ENCODE measurements at regions not wholly inside any gene's neighbourhood (a gene's known extent, or its start where the extent isn't known, plus 50 kb on each side); places are given as distances from the start of the nearest gene placed in this dataset.
"Not testable (repeated sequence)": the region's sequence is repeated elsewhere in the genome, so short reads cannot be mapped to it uniquely, and the experiment has no call there.

DNA sequence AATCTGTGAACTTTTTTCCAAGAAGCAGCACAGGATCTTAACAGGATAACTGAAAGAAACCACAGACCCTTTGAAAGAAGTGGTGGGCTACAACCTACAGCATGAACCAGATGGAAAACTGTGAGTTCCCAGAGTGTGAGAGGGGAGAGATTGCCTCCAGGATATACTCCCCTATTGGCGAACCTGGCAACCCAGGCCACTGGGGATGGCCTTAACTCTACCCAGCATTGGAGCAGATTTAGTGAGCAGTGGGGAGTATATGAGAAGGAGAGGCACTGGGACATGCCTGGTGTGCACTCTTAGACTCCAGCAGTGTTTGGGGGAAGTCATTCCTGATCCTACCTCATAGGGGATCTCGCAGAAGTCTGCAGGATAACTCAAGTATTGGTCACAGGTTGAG lies 201.0 kb upstream of the TP63 start:
- Histone ChIP-seq H4K20me1 (replicated peaks; ENCODE audit: control insufficient read depth, insufficient read depth, low read length) (no peaks in the 10 kb centered on the region), H3K79me2 (ENCODE audit: control insufficient read depth, insufficient read depth, low read length) (no peaks in the 10 kb centered on the region), H3K27me3 (ENCODE audit: control insufficient read depth in 2 of 2, insufficient read depth in 2 of 2, low read length in 2 of 2) (no peaks in the 10 kb centered on the region), H3K4me2 (ENCODE audit: insufficient read depth, low read length) (no peak overlapping the region), H3K9me1 (ENCODE audit: control insufficient read depth, insufficient read depth, low read length) (no peaks in the 10 kb centered on the region), H3K27ac (ENCODE audit: extremely low read depth, low read depth, low read length) (no peak overlapping the region), H3K4me3 (no peak overlapping the region), H3K9ac (ENCODE audit: insufficient read depth in 1 of 2, low read depth in 2 of 2, low read length in 2 of 2) (no peak overlapping the region), H3K9me3 (replicated peaks; ENCODE audit: control insufficient read depth, insufficient read depth, low read depth, low read length) (no peaks in the 10 kb centered on the region; the same call in 1 of the 2 replicates), H3K4me1 (replicated peaks in 1 of 2; ENCODE audit: control insufficient read depth in 2 of 2, insufficient read depth in 2 of 2, low read length in 2 of 2) (no peaks in the 10 kb centered on the region), H2AFZ (ENCODE audit: low read depth, low read length) (no peak overlapping the region), H3K36me3 (ENCODE audit: control insufficient read depth, insufficient read depth, low read length) (no peaks in the 10 kb centered on the region)
- in situ Hi-C loops (cut with MboI), result no loop called here
- FAIRE-seq (no peak), ATAC-seq (no peak), DNase-seq (ENCODE audit: extremely low read depth in 1 of 4, low spot score in 3 of 4) (no peak)
- intact Hi-C loops (cut with micrococcal nuclease), result no loop called here
- POLR2A ChIA-PET, result no interaction called here
- TF ChIP-seq MXD1 (CRISPR knock-in tag; IDR thresholded peaks at IDR 0.05; ENCODE audit: borderline replicate concordance, poor library complexity, severe bottlenecking) (no peak), SMARCA5 (IDR thresholded peaks at IDR 0.05) (no peak)
- BruUV-seq (replicated peaks), result no TSS peak
- CTCF ChIA-PET (ENCODE audit: low intra/inter-chr PET ratio), result no interaction called here
- 13% methylated on average over 2 of the region's 2 CpGs for WGBS (ENCODE audit: insufficient coverage, low coverage, missing lambda C conversion rate)

DNA sequence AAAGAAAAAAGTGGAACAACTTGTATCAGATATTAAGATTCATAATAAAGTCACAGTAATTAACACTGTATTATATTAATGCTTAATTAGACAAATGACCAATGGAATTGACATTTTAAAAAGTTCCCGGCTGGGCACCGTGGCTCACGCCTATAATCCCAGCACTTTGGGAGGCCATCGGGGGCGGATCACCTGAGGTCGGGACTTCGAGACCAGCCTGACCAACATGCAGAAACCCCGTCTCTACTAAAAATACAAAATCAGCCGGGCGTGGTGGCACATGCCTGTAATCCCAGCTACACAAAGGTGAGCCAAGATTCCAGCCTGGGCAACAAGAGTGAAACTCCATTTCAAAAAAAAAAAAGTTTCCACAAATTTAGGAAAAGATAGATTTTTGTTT lies 188.9 kb upstream of the TP63 start:
- H3K4me2 ChIP-seq (ENCODE audit: insufficient read depth, low read length); H4K20me1 ChIP-seq (replicated peaks; ENCODE audit: control insufficient read depth, insufficient read depth, low read length); BruUV-seq (replicated peaks); H3K36me3 ChIP-seq (ENCODE audit: control insufficient read depth, insufficient read depth, low read length); H3K9ac ChIP-seq (ENCODE audit: insufficient read depth in 1 of 2, low read depth in 2 of 2, low read length in 2 of 2); CTCF ChIA-PET (ENCODE audit: low intra/inter-chr PET ratio); H3K27me3 ChIP-seq (ENCODE audit: control insufficient read depth in 2 of 2, insufficient read depth in 2 of 2, low read length in 2 of 2); H2AFZ ChIP-seq (ENCODE audit: low read depth, low read length); H3K27ac ChIP-seq (ENCODE audit: extremely low read depth, low read depth, low read length); POLR2A ChIA-PET; intact Hi-C loops (cut with micrococcal nuclease); FAIRE-seq; DNase-seq (ENCODE audit: extremely low read depth in 1 of 4, low spot score in 3 of 4); H3K4me1 ChIP-seq (replicated peaks in 1 of 2; ENCODE audit: control insufficient read depth in 2 of 2, insufficient read depth in 2 of 2, low read length in 2 of 2); H3K9me3 ChIP-seq (replicated peaks; ENCODE audit: control insufficient read depth, insufficient read depth, low read depth, low read length); ATAC-seq; H3K4me3 ChIP-seq; H3K9me1 ChIP-seq (ENCODE audit: control insufficient read depth, insufficient read depth, low read length); H3K79me2 ChIP-seq (ENCODE audit: control insufficient read depth, insufficient read depth, low read length); in situ Hi-C loops (cut with MboI): not testable (repeated sequence)
- WGBS (ENCODE audit: insufficient coverage, low coverage, missing lambda C conversion rate), result 0% methylated on average over 10 of the region's 10 CpGs

All from K562 (cell line).